SW 1271 (cell line): ENCODE measurements at regions not wholly inside any gene's neighbourhood (a gene's known extent, or its start where the extent isn't known, plus 50 kb on each side); places are given as distances from the start of the nearest gene placed in this dataset.
"Not testable (repeated sequence)": the region's sequence is repeated elsewhere in the genome, so short reads cannot be mapped to it uniquely, and the experiment has no call there.

Experiments used
- DNase-seq, 2 experiments: peaks; one replicate each; lab custom pipeline; 2025; lab: John Stamatoyannopoulos, UW

- no peak for DNase-seq
These were observed 54.0 kb upstream of the BBX start for GRCh38 chr3:107468782-107469181.

GRCh38 chr3:107470496-107470895, 52.3 kb upstream of the BBX start:
- not testable (repeated sequence) for DNase-seq
